Transverse colon (tissue), 4 donors: ENCODE measurements at regions not wholly inside any gene's neighbourhood (a gene's known extent, or its start where the extent isn't known, plus 50 kb on each side); places are given as distances from the start of the nearest gene placed in this dataset.

ENCODE experiments used
- POLR2A ChIP-seq: fragments of 450-650 bp; IDR thresholded peaks from one replicate; pipeline ENCODE4 v1.6.1; 2016; ENCODE audit warnings: antibody characterized with exemption, mild to moderate bottlenecking, moderate library complexity
- POLR2AphosphoS5 ChIP-seq, 3 donors: sonication (generic); formaldehyde crosslinking; IDR thresholded peaks; one replicate each; pipeline ENCODE4 v1.6.1; 2016; ENCODE audit warnings: antibody characterized with exemption in 3 of 3
- TF ChIP-seq, protein P1 (sequence below), 5 experiments: fragments of 200-600 bp in 3 of 5; fragments of 450-650 bp in 2 of 5; sonication (generic) in 3 of 5; IDR thresholded peaks; 1 replicate in 2 of 5; 2 replicates in 3 of 5; pipeline ENCODE4 v1.5.1; 2016 to 2017; ENCODE audit warnings: antibody characterized with exemption in 5 of 5, inconsistent platforms in 3 of 5, mild to moderate bottlenecking in 2 of 5, moderate library complexity in 1 of 5

DNA sequence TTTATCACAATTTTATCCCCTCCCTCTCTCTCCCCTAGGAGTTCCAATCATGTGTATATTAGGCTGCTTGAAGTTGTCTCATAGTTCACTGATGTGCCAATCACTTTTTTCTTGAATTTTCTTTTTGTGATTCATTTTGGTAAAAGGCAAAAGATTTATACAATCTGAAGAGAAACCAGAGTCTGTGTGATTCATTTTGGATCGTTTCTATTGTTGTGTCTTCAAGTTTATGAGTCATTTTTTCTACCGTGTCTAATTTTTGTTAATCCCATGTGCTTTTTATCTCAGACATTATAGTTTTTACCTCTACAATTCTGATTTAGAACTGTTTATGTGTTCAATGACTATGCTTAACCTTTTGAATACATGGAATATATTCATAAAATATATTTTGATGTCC lies 483.9 kb upstream of the AUTS2 start:
- TF ChIP-seq, protein P1, sequence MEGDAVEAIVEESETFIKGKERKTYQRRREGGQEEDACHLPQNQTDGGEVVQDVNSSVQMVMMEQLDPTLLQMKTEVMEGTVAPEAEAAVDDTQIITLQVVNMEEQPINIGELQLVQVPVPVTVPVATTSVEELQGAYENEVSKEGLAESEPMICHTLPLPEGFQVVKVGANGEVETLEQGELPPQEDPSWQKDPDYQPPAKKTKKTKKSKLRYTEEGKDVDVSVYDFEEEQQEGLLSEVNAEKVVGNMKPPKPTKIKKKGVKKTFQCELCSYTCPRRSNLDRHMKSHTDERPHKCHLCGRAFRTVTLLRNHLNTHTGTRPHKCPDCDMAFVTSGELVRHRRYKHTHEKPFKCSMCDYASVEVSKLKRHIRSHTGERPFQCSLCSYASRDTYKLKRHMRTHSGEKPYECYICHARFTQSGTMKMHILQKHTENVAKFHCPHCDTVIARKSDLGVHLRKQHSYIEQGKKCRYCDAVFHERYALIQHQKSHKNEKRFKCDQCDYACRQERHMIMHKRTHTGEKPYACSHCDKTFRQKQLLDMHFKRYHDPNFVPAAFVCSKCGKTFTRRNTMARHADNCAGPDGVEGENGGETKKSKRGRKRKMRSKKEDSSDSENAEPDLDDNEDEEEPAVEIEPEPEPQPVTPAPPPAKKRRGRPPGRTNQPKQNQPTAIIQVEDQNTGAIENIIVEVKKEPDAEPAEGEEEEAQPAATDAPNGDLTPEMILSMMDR (IDR thresholded peaks at IDR 0.05): no peak
- TF ChIP-seq POLR2AphosphoS5 (IDR thresholded peaks at IDR 0.05): no peak
- no peak for TF ChIP-seq POLR2A
